ENCODE measurements at regions not wholly inside any gene's neighbourhood (a gene's known extent, or its start where the extent isn't known, plus 50 kb on each side); places are given as distances from the start of the nearest gene placed in this dataset.

GRCh38 chr4:145281951-145282350, 101.6 kb upstream of the OTUD4 start:
- Histone ChIP-seq H3K27me3 (ENCODE audit: control insufficient read depth, insufficient read depth, low read length) (no peaks in the 10 kb centered on the region), H3K4me1 (ENCODE audit: control insufficient read depth, insufficient read depth, low read length) (no peaks in the 10 kb centered on the region), H3K36me3 (ENCODE audit: control insufficient read depth, insufficient read depth, low read length) (no peaks in the 10 kb centered on the region), H3K27ac (ENCODE audit: low read length) (no peak overlapping the region), H3K9me3 (ENCODE audit: control insufficient read depth, low read depth, low read length) (no peaks in the 10 kb centered on the region), H3K4me3 (ENCODE audit: low read length) (no peak overlapping the region)
- no peak for DNase-seq
- no CpG with 5 or more reads among the region's 1 CpG for WGBS (ENCODE audit: insufficient coverage, low lambda C conversion rate)

- Histone ChIP-seq H3K27me3 (ENCODE audit: control insufficient read depth, insufficient read depth, low read length) (no peaks in the 10 kb centered on the region), H3K27ac (ENCODE audit: low read length) (no peak overlapping the region), H3K4me1 (ENCODE audit: control insufficient read depth, insufficient read depth, low read length) (no peaks in the 10 kb centered on the region), H3K36me3 (ENCODE audit: control insufficient read depth, insufficient read depth, low read length) (no peaks in the 10 kb centered on the region), H3K4me3 (ENCODE audit: low read length) (no peak overlapping the region), H3K9me3 (ENCODE audit: control insufficient read depth, low read depth, low read length) (no peaks in the 10 kb centered on the region)
- WGBS (ENCODE audit: insufficient coverage, low lambda C conversion rate): no CpG with 5 or more reads among the region's 9 CpGs
- DNase-seq: no peak
These were observed 100.8 kb upstream of the OTUD4 start for GRCh38 chr4:145281224-145281623.

GRCh38 chr4:145280541-145280940, 100.2 kb upstream of the OTUD4 start:
- Histone ChIP-seq H3K4me1 (ENCODE audit: control insufficient read depth, insufficient read depth, low read length) (no peaks in the 10 kb centered on the region), H3K27ac (ENCODE audit: low read length) (no peak overlapping the region), H3K9me3 (ENCODE audit: control insufficient read depth, low read depth, low read length) (no peaks in the 10 kb centered on the region), H3K36me3 (ENCODE audit: control insufficient read depth, insufficient read depth, low read length) (no peaks in the 10 kb centered on the region), H3K27me3 (ENCODE audit: control insufficient read depth, insufficient read depth, low read length) (no peaks in the 10 kb centered on the region), H3K4me3 (ENCODE audit: low read length) (no peak overlapping the region)
- DNase-seq: no peak
- no CpG with 5 or more reads among the region's 3 CpGs for whole genome bisulfite sequencing (ENCODE audit: insufficient coverage, low lambda C conversion rate)

- Histone ChIP-seq H3K36me3 (ENCODE audit: control insufficient read depth, insufficient read depth, low read length) (no peaks in the 10 kb centered on the region), H3K4me3 (ENCODE audit: low read length) (no peak overlapping the region), H3K27me3 (ENCODE audit: control insufficient read depth, insufficient read depth, low read length) (no peaks in the 10 kb centered on the region), H3K9me3 (ENCODE audit: control insufficient read depth, low read depth, low read length) (peaks cover 2% of the 10 kb centered on the region), H3K27ac (ENCODE audit: low read length) (no peak overlapping the region), H3K4me1 (ENCODE audit: control insufficient read depth, insufficient read depth, low read length) (no peaks in the 10 kb centered on the region)
- WGBS (ENCODE audit: insufficient coverage, low lambda C conversion rate): no CpG with 5 or more reads among the region's 8 CpGs
- peak in 1 of 2 donors; percentile 14 for DNase-seq
These were observed 99.0 kb upstream of the OTUD4 start for GRCh38 chr4:145279122-145279960.

- Histone ChIP-seq H3K27me3 (ENCODE audit: control insufficient read depth, insufficient read depth, low read length) (no peaks in the 10 kb centered on the region), H3K36me3 (ENCODE audit: control insufficient read depth, insufficient read depth, low read length) (no peaks in the 10 kb centered on the region), H3K27ac (ENCODE audit: low read length) (no peak overlapping the region), H3K9me3 (ENCODE audit: control insufficient read depth, low read depth, low read length) (peaks cover 5% of the 10 kb centered on the region), H3K4me3 (ENCODE audit: low read length) (no peak overlapping the region), H3K4me1 (ENCODE audit: control insufficient read depth, insufficient read depth, low read length) (no peaks in the 10 kb centered on the region)
- DNase-seq: no peak
- no CpG with 5 or more reads among the region's 2 CpGs for WGBS (ENCODE audit: insufficient coverage, low lambda C conversion rate)
These were observed 98.1 kb upstream of the OTUD4 start for GRCh38 chr4:145278341-145279121.

- Histone ChIP-seq H3K27me3 (ENCODE audit: control insufficient read depth, insufficient read depth, low read length) (no peaks in the 10 kb centered on the region), H3K27ac (ENCODE audit: low read length) (no peak overlapping the region), H3K4me1 (ENCODE audit: control insufficient read depth, insufficient read depth, low read length) (no peaks in the 10 kb centered on the region), H3K4me3 (ENCODE audit: low read length) (no peak overlapping the region), H3K36me3 (ENCODE audit: control insufficient read depth, insufficient read depth, low read length) (no peaks in the 10 kb centered on the region), H3K9me3 (ENCODE audit: control insufficient read depth, low read depth, low read length) (peaks cover 5% of the 10 kb centered on the region)
- no peak for DNase-seq
- 50% methylated on average over 1 of the region's 1 CpG for WGBS (ENCODE audit: insufficient coverage, low lambda C conversion rate)
These were observed 96.6 kb upstream of the OTUD4 start for GRCh38 chr4:145277011-145277410.

GRCh38 chr4:145276050-145276449, 95.7 kb upstream of the OTUD4 start:
- H3K36me3 ChIP-seq (ENCODE audit: control insufficient read depth, insufficient read depth, low read length): no peaks in the 10 kb centered on the region
- 100% methylated on average over 2 of the region's 4 CpGs for WGBS (ENCODE audit: insufficient coverage, low lambda C conversion rate)
- no peak for DNase-seq
- no peaks in the 10 kb centered on the region for H3K27me3 ChIP-seq (ENCODE audit: control insufficient read depth, insufficient read depth, low read length)
- peaks cover 5% of the 10 kb centered on the region for H3K9me3 ChIP-seq (ENCODE audit: control insufficient read depth, low read depth, low read length)
- no peak overlapping the region for H3K4me3 ChIP-seq (ENCODE audit: low read length)
- H3K4me1 ChIP-seq (ENCODE audit: control insufficient read depth, insufficient read depth, low read length): no peaks in the 10 kb centered on the region
- H3K27ac ChIP-seq (ENCODE audit: low read length): no peak overlapping the region

- Histone ChIP-seq H3K4me1 (ENCODE audit: control insufficient read depth, insufficient read depth, low read length) (no peaks in the 10 kb centered on the region), H3K27ac (ENCODE audit: low read length) (no peak overlapping the region), H3K4me3 (ENCODE audit: low read length) (no peak overlapping the region), H3K36me3 (ENCODE audit: control insufficient read depth, insufficient read depth, low read length) (no peaks in the 10 kb centered on the region), H3K9me3 (ENCODE audit: control insufficient read depth, low read depth, low read length) (peaks cover 5% of the 10 kb centered on the region), H3K27me3 (ENCODE audit: control insufficient read depth, insufficient read depth, low read length) (no peaks in the 10 kb centered on the region)
- WGBS (ENCODE audit: insufficient coverage, low lambda C conversion rate): no CpG with 5 or more reads among the region's 2 CpGs
- peak in 1 of 2 donors; percentile 29 for DNase-seq
These were observed 90.8 kb upstream of the OTUD4 start for GRCh38 chr4:145271194-145271593.

GRCh38 chr4:145266881-145267280, 86.5 kb upstream of the OTUD4 start:
- no peak overlapping the region for H3K4me3 ChIP-seq (ENCODE audit: low read length)
- H3K9me3 ChIP-seq (ENCODE audit: control insufficient read depth, low read depth, low read length): no peaks in the 10 kb centered on the region
- H3K27ac ChIP-seq (ENCODE audit: low read length): no peak overlapping the region
- no peaks in the 10 kb centered on the region for H3K4me1 ChIP-seq (ENCODE audit: control insufficient read depth, insufficient read depth, low read length)
- DNase-seq: no peak
- WGBS (ENCODE audit: insufficient coverage, low lambda C conversion rate): no CpG with 5 or more reads among the region's 2 CpGs
- no peaks in the 10 kb centered on the region for H3K36me3 ChIP-seq (ENCODE audit: control insufficient read depth, insufficient read depth, low read length)
- H3K27me3 ChIP-seq (ENCODE audit: control insufficient read depth, insufficient read depth, low read length): no peaks in the 10 kb centered on the region

GRCh38 chr4:145260091-145260490, 79.7 kb upstream of the OTUD4 start:
- H3K4me1 ChIP-seq (ENCODE audit: control insufficient read depth, insufficient read depth, low read length): no peaks in the 10 kb centered on the region
- no peaks in the 10 kb centered on the region for H3K27me3 ChIP-seq (ENCODE audit: control insufficient read depth, insufficient read depth, low read length)
- no peak for DNase-seq
- WGBS (ENCODE audit: insufficient coverage, low lambda C conversion rate): 80% methylated on average over 1 of the region's 3 CpGs
- no peaks in the 10 kb centered on the region for H3K9me3 ChIP-seq (ENCODE audit: control insufficient read depth, low read depth, low read length)
- no peak overlapping the region for H3K4me3 ChIP-seq (ENCODE audit: low read length)
- no peaks in the 10 kb centered on the region for H3K36me3 ChIP-seq (ENCODE audit: control insufficient read depth, insufficient read depth, low read length)
- H3K27ac ChIP-seq (ENCODE audit: low read length): no peak overlapping the region

Data from large intestine (tissue), 3 donors.